Adrenal gland (tissue), 9 donors: ENCODE measurements at regions not wholly inside any gene's neighbourhood (a gene's known extent, or its start where the extent isn't known, plus 50 kb on each side); places are given as distances from the start of the nearest gene placed in this dataset.
"Not testable (repeated sequence)": the region's sequence is repeated elsewhere in the genome, so short reads cannot be mapped to it uniquely, and the experiment has no call there.

Source experiments
- DNase-seq, 7 donors: peaks; one replicate each; pipeline ENCODE4 v3.0.0-alpha.2; 2019 to 2020
- H3K27ac ChIP-seq, 5 donors: fragments of 200-600 bp; sonication (generic) in 4 of 5; 1 replicate in 3 of 5; 2 replicates in 2 of 5; pipeline versions ENCODE4 v1.5.1 to v1.8.0; 2016 to 2020; ENCODE audit warnings: mild to moderate bottlenecking in 1 of 5
- H3K27me3 ChIP-seq: fragments of 200-600 bp; 2 replicates; pipeline ENCODE4 v1.8.0; 2021
- H3K36me3 ChIP-seq, 2 donors: fragments of 200-600 bp; replicated peaks in 1 of 2; 1 replicate in 1 of 2; 2 replicates in 1 of 2; pipeline versions ENCODE4 v1.5.1 to v1.8.0; 2018 to 2022
- H3K4me1 ChIP-seq, 2 donors: fragments of 200-600 bp; replicated peaks in 1 of 2; 1 replicate in 1 of 2; 2 replicates in 1 of 2; pipeline versions ENCODE4 v1.5.1 to v1.8.0; 2018 to 2021
- H3K4me3 ChIP-seq, 4 donors: fragments of 200-600 bp; sonication (generic) in 3 of 4; one replicate each; pipeline ENCODE4 v1.5.1; 2016 to 2018
- H3K9me3 ChIP-seq, 3 donors: fragments of 200-600 bp; sonication (generic) in 1 of 3; replicated peaks in 1 of 3; 1 replicate in 2 of 3; 2 replicates in 1 of 3; pipeline versions ENCODE4 v1.5.1 to v1.8.0; 2016 to 2021
- CTCF ChIP-seq, 6 experiments: fragments of 450-650 bp in 4 of 6; fragments of 200-600 bp in 2 of 6; sonication (generic) in 1 of 6; IDR thresholded peaks; 1 replicate in 5 of 6; 2 replicates in 1 of 6; pipeline versions ENCODE4 v1.5.1 to v1.8.0; 2016 to 2021; ENCODE audit warnings: antibody characterized with exemption in 6 of 6, mild to moderate bottlenecking in 2 of 6, moderate library complexity in 1 of 6
- POLR2A ChIP-seq, 2 donors: fragments of 450-650 bp; IDR thresholded peaks; one replicate each; pipeline ENCODE4 v1.6.1; 2017; ENCODE audit warnings: antibody characterized with exemption in 2 of 2, mild to moderate bottlenecking in 2 of 2, moderate library complexity in 1 of 2
- WGBS, 4 donors: extraction: QIAGEN DNeasy Blood & Tissue Kit in 2 of 4; methylation state at CpG; one replicate each; pipeline versions ENCODE4 v1.1.5 to v1.1.7; 2013 to 2017; 5-methylcytosine and 5-hydroxymethylcytosine counted together
- intact Hi-C, 2 donors: fragments of 100-400 bp; cut with DNase I; formaldehyde crosslinking; loops; one replicate each; pipeline versions ENCODE4 v1.14.1 to v1.15.0; 2022 to 2023
- donor health status: healthy with polysubstance abuse.
- donor health status: Bipolar disorder and iron deficiency.
- donor health status: DM: yes; HTN: yes; CAD: no.
- donor health status: DM: no; HTN: no; CAD: no.
- donor health status: DM: no; HTN: no; CAD: no.

DNA sequence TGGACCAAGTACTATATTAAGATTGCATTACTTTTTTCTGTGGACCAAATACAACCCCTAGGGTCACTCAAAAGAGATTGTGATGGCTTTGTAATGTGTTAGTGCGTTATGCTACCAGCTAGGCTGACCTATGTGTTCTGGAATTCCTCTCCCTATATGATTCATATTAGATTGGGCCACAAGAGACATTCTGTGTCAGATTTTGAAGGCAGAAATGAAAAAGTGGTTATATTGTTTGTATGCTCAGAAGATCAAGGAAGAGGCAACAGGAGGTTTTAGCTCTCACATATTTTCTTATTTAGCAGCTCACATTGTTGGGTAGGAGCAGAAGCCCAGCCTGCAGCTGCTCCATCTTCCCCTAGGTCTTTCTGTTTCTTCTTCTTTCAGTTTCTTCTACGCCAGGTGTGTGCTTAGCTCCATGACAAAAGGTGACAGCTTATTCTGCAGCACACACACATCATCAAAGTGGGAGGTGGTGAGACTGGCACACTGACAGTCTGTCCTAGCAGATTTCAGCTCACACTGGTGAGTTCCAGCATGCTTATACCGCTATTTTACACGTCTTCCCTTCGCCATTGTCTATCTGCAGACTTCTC is 156.8 kb upstream of the UBE2E3 start:
- Histone ChIP-seq H3K9me3 (no peaks in the 10 kb centered on the region), H3K27ac (no peak overlapping the region), H3K4me1 (no peaks in the 10 kb centered on the region), H3K4me3 (no peak overlapping the region), H3K27me3 (no peaks in the 10 kb centered on the region), H3K36me3 (no peaks in the 10 kb centered on the region)
- TF ChIP-seq CTCF (IDR thresholded peaks at IDR 0.05) (no peak), POLR2A (IDR thresholded peaks at IDR 0.05) (no peak)
- intact Hi-C loops = no loop called here
- 71 to 82% (median 78%) methylated on average over 5 of the region's 5 CpGs for WGBS, 4 donors
- DNase-seq = no peak

- no peaks in the 10 kb centered on the region for H3K36me3 ChIP-seq
- no peak overlapping the region for H3K4me3 ChIP-seq
- intact Hi-C loops = no loop called here
Observed at GRCh38 chr2:180819106-180819505, 161.3 kb upstream of the UBE2E3 start.

DNA sequence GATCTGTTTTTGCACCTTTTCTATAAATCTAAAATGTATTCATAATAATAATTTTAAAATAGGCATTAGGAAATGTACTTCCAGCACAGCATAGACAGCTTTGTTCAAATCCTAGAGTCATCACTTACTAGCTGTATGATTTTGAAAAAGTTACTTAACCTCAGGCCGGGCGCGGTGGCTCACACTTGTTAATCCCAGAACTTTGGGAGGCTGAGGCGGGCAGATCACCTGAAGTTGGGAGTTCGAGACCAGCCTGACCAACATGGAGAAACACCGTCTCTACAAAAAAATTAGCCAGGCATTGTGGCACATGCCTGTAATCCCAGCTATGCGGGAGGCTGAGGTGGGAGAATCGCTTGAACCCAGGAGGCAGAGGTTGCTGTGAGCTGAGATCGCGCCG is 161.7 kb upstream of the UBE2E3 start:
- 85 to 97% (median 92%) methylated on average over 11 of the region's 11 CpGs for WGBS, 4 donors
- intact Hi-C loops, H3K27ac ChIP-seq, H3K9me3 ChIP-seq, H3K4me1 ChIP-seq, DNase-seq, H3K4me3 ChIP-seq, H3K27me3 ChIP-seq, H3K36me3 ChIP-seq: not testable (repeated sequence)

More at GRCh38 chr2:180819106-180819505, 161.3 kb upstream of the UBE2E3 start:
- Histone ChIP-seq H3K4me1 (no peaks in the 10 kb centered on the region), H3K27me3 (no peaks in the 10 kb centered on the region), H3K27ac (no peak overlapping the region), H3K9me3 (peaks cover 0 to 3% (median 0%) of the 10 kb centered on the region in 3 donors)
- 63 to 87% (median 74%) methylated on average over 2 of the region's 2 CpGs for WGBS, 4 donors
- TF ChIP-seq POLR2A (IDR thresholded peaks at IDR 0.05) (no peak), CTCF (IDR thresholded peaks at IDR 0.05) (no peak)
- no peak for DNase-seq

GRCh38 chr2:180799141-180799540 is 181.3 kb upstream of the UBE2E3 start:
- Histone ChIP-seq H3K27me3 (no peaks in the 10 kb centered on the region), H3K4me3 (no peak overlapping the region), H3K27ac (no peak overlapping the region), H3K9me3 (no peaks in the 10 kb centered on the region), H3K4me1 (no peaks in the 10 kb centered on the region), H3K36me3 (no peaks in the 10 kb centered on the region)
- intact Hi-C loops = no loop called here
- WGBS, 4 donors = 69 to 85% (median 75%) methylated on average over 1 of the region's 1 CpG
- TF ChIP-seq POLR2A (IDR thresholded peaks at IDR 0.05) = no peak
- TF ChIP-seq CTCF (IDR thresholded peaks at IDR 0.05) = no peak
- DNase-seq = no peak

GRCh38 chr2:180790891-180791290 is 189.5 kb upstream of the UBE2E3 start:
- Histone ChIP-seq H3K36me3 (no peaks in the 10 kb centered on the region), H3K4me3 (no peak overlapping the region), H3K9me3 (no peaks in the 10 kb centered on the region), H3K27me3 (no peaks in the 10 kb centered on the region), H3K27ac (no peak overlapping the region), H3K4me1 (no peaks in the 10 kb centered on the region)
- intact Hi-C loops = no loop called here
- no peak for DNase-seq
- TF ChIP-seq POLR2A (IDR thresholded peaks at IDR 0.05) (no peak), CTCF (IDR thresholded peaks at IDR 0.05) (no peak)
